A172 (cell line): ENCODE measurements at regions not wholly inside any gene's neighbourhood (a gene's known extent, or its start where the extent isn't known, plus 50 kb on each side); places are given as distances from the start of the nearest gene placed in this dataset.
"Not testable (repeated sequence)": the region's sequence is repeated elsewhere in the genome, so short reads cannot be mapped to it uniquely, and the experiment has no call there.

Experiments
- DNase-seq: peaks from one replicate; pipeline ENCODE4 v3.0.0-alpha.2; 2015; ENCODE audit warnings: low spot score

DNA sequence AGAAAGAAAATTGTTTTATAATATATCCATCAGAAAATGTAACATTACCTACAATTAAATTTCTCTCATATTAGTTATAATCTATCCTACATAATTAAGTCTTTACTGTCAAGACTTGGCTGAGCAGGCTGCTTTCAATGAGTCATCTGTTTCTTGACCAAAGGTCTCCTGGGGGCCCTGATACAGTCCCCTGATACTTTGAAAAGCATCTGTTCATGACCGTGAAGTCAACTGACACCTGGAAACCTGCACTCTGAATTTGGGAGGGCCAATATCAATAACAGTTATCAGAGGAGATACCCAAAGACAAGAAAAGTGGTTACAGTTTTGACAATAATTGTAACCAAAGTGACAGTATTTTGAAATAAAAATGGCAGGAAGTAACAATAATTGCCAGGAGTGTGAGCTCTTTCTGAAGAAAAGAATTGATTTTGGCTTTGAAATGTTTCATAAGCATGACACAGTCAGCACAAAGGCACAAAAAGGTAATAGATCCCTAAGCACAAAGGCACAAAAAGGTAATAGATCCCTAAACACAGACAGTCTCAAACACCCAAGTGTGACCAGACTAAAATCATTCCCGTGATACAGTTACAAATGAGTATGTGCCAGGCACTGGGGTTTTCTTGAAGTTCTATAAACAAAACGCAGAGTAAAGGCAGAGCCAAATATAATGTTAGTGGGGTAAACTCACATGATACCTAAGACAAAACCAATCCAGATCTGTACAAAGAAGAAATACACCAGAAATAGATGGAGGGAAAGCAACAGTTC, 260.7 kb downstream of the PLOD2 start:
- DNase-seq = no peak

DNA sequence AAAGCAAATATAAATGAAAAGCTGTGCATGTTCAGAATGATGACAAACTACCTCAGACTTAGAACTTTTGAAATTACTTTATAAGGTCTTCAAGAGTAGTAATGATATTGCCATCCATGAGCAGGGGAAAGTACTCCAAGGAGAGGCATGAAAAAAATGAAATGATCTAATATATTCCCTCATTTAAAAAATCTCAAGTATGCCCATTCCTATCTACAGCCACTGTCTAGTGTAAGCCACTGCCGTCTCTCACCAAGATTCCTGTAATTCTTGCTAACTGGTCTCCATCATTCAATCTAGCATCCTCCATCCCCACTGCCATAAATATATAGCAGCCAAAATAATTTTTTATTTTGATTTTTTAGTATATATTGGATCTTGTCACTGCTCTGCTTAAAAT, 258.8 kb downstream of the PLOD2 start:
- no peak for DNase-seq

DNA sequence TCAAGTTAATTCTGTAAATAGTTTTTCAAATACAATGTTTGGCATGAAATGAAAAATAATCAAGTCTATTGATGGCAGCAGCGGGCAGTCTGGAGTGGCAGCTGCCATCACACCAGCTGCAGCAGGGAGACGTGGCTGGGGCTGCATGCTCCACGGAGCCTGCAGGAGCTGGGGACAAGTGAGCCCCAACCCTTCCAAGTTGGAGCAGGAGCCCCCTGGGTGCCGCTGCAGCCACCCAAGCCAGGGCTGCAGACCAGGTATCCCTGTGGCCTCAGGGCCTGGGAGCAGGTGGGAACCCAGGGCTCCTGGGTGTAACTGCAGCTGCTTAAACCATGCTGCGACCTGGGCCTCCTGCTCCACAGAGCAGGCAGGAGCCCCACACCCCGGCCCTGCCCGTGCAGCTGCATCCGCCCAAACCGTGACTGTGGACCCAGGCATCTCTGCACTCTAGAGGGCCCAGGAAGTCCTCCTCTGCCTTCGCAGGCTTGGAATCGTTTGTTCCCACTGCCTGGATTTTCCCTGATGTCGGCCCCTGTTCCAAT, 257.4 kb downstream of the PLOD2 start:
- no peak for DNase-seq

DNA sequence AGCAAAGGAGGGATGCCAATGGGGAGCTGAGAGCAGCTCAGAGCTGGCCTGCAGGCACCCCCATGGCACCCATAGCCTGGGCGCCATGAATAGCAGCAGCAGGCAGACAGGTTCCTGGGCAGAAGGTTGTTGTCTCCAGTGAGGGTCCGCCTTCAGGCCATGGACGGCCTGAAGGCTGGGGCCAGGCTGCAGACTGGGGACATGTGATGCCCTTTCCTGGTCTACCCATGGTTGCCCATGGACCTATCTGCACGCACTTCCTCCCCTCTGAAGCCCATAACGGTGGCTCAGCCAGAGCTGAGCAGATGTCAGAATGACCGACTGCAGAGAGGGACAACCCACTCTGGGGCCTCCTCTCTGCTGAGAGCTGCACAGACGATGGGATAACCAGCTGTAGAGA, 256.8 kb downstream of the PLOD2 start:
- no peak for DNase-seq

DNA sequence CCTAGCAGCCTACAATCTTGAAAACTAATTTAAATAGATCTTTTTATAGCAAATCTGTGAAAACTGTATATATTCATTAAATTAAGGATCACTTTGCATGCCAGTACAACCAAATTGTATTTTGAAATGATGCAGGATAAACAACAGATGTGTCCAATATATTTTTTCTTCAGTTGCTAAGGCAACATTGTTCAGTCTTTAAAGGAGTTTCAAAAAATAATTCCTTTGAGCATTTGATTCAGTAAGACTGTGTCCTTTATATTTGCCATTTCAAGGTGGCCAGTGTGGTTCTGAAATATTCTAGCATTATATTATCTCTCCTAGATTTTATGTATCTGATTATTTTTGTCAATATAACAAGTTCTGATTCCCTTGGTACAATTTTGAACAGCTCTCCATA, 254.7 kb downstream of the PLOD2 start:
- DNase-seq = no peak

DNA sequence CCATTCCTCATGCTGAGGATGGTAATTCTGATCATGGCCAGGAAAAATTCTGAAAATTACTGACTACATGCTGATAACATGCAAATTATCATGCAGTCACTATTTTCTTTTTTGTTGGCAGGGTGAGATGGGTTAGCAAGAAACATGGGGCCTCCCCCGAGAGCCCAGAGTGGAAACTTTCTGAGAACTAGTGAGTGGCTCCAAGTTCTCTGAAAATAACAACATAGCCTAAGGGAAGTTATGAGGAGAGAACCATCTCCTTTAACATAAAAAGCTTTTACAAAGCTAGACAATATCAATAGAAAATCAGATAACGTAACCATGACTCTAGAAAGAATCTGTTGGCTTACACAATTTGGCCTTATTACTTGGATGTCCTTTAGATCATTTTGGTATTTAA, 254.2 kb downstream of the PLOD2 start:
- DNase-seq = no peak

DNA sequence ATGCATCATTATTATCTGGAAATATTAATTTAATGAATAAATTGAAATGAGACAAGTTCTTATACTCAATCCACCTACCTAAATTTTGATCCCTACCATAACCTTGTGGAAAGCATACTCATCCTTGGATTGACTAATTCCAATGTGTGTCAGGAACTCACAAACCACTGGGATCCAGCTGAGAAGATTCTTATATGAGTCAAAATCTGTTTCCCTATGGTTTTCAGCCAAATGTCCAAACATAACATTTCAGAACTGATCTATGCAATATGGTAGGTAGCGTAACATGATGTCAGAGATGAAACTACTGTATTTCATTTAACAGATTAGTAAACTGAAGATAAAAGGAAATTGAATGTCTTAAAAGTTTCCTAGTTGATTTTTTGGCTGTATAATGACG, 250.0 kb downstream of the PLOD2 start:
- DNase-seq = no peak

DNA sequence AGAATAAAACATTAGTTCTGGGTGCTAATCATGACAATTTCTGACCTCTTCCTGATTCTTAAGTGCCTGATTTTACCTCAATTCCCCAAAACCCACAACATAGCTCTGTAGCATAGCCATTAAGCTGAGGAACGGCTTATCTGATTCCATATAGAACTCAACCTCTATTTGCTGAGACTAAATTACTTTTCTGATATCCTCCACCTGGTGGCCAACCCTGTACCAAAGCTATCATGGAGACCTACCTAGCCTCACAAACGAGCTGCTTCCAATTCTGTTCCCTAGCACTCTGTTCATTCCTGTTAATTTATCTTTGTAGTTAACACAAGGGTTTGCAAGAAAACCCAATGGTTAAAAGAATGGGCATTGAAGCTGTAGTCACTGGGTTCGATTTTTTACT, 245.2 kb downstream of the PLOD2 start:
- DNase-seq = no peak

DNA sequence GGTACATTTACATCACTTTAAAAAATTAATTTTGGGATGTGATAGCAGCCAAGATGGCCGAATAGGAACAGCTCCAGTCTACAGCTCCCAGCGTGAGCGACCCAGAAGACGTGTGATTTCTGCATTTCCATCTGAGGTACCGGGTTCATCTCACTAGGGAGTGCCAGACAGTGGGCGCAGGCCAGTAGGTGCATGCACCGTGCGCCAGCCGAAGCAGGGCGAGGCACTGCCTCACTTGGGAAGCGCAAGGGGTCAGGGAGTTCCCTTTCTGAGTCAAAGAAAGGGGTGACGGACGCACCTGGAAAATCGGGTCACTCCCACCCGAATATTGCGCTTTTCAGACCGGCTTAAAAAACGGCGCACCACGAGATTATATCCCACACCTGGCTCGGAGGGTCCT, 233.2 kb downstream of the PLOD2 start:
- not testable (repeated sequence) for DNase-seq

DNA sequence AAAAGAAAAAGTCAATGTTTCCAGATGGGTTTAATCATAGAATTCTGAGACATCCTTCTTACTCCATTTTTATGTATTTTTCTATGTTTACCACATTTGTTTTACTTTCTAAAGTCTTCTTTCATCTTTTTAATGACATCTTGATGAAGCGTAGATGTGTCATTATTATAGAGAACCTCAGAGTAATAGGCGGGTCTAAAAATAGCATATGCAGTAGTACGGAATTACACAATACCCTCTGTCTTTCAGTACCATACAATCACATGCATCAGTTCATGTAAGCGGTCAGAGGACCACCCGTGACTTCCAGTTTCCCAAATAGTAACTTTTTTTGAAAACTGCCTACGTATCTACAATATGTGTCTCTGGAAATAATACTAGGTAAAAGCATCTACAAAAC, 224.0 kb downstream of the PLOD2 start:
- DNase-seq = no peak

DNA sequence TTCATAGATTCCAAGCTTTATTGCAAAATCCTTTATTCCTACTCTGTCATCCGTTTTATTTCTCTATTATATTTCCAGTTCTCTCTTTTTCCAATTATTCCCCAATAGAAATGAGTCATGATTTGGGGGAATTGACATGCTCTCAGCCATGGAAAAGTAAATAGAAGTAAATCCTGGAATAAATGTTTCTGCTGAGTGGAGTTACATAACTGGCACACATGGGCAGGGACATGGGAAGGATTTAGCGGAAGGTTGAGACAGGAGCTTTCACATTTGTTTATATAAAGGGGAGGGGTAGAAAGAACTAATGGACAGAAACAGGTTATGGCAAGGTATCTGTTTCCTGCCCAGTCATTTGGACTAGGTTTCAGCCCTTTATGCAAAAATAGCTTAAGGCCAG, 221.6 kb downstream of the PLOD2 start:
- DNase-seq = no peak

DNA sequence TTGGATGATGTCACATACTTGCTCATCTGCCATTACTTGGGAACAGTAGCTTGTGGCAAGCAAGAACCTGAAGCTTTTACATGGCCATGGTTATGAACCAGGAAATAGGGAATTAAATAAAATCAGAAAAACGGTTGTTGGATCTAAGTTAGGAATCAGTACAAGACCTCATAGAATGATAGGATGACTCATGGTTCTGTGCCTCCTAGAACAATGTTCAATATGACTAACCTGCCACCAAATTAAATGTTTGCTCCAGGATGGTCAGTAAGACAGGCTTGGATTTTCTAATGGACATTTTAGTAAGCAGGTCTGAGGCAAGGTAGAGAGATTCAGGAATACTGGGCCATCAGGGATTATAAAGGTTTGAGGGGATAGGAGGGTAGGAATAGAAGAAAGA, 218.9 kb downstream of the PLOD2 start:
- DNase-seq = no peak

DNA sequence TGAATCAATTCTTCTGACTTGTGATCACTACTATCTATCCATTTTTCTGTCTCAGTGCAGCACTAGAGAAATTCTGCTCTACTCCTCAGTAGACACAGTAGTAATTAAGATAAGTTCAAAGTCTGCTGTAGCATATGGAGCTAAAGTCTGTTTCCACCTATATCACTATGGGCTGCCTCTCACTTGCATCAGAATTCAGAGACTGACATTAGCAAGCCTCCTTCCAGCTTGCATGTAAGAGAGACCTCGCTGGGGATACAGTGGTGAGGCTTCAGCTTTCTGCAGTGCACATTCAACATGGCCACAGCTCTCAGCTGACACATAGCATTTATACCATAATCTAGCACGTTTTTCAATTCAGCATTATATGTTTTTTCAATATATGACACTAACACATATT, 217.0 kb downstream of the PLOD2 start:
- DNase-seq = no peak

DNA sequence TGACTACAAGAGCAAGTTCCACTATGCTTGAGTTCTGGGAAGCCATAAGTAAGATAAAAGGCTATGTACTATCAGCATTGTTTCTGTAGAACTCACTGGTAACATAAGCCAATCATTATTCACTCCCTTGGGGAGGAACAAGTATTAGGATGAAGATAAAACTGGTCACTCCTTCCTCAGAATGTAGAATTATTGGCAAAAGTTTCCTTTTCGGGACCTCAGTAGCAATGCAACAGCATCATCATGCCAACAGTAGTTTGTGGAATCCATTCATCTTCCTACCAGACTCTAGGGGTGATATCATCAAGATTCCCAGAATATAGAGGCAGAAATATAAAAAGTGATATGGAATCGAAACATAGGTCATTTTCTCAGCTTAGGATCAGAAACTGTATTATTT, 209.5 kb downstream of the PLOD2 start:
- DNase-seq = no peak

DNA sequence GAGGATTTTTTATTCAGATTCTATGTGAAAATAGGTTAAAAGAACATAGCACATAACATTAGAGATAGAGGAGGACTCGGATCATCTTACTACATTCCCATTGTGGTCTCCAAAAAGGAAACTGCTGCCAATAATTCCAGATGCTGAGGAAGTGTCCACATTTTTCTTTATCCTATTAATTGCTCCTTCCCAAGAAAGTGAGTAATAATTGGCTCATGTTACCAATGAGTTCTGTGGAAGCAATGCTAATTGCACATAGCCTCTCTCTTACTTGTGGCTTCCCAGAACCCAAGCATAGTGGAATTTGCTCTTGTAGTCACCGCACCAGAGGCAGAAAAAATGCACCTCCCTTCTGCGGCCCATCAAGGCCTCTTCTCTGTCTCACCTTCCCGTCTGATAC, 208.4 kb downstream of the PLOD2 start:
- peak; percentile 22 for DNase-seq

DNA sequence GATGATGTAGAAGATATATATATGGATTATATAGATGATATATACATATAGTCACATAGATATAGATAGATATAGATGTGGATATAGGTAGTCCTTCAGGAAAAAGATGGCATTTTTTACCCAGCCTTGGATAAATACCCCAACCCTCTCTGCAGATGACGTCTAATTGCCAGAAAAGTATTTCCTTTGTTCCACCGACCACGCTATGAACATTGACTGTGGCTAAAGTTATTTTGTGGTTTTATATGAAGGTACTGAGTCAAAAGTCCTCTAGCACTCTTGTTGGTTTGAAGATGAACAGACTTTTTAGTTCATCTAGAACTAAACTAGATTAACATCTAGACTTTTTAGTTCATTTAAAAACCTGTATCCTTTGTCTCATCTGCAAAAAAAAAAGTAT, 207.7 kb downstream of the PLOD2 start:
- DNase-seq = no peak

DNA sequence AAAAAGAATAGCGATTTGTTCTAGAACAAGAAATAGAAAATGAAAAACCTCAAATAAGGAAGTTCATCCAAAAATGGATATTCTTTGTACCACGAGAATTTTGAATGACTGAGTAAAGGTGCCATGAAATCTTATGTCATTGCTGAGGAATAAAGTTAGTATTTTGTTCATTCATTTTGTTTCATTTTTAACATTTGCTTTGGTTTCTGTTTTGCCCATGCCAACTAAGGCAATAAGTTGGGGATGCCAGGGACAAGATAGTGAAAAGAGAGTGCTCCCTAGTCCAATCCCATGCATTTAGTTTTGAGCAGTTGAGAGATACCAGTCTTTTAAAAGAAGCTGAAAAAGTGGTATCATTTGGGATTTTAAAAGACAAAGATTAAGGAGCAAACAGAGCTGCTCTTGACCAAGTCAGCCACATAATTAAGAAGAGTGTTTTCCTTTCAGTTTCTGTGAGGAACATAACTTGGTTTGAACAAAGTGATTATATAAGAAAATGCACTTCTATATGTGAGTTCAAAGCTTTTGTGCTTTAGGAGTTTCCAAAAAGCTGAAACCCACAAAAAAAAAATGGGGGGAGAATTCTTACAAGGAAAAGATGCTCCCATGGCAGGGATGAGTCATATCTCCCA, 201.4 kb downstream of the PLOD2 start:
- no peak for DNase-seq

DNA sequence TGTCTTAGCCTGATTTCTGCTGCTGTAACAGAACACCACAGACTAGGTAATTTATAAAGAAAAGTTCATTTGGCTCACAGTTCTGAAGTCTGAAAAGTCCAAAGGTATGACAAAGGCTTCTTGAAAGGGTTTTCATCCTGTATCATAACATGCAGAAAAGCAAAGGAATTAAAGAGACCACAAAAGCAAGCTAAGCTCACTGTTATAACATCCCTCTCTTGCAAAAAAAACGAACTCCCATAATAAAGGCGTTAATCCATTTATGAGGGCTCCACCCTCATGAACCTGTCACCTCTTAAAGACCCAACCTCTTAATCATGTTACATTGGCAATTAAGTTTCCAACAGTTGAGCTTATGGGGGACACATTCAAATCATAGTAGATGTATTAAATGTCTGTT, 197.9 kb downstream of the PLOD2 start:
- DNase-seq = no peak

DNA sequence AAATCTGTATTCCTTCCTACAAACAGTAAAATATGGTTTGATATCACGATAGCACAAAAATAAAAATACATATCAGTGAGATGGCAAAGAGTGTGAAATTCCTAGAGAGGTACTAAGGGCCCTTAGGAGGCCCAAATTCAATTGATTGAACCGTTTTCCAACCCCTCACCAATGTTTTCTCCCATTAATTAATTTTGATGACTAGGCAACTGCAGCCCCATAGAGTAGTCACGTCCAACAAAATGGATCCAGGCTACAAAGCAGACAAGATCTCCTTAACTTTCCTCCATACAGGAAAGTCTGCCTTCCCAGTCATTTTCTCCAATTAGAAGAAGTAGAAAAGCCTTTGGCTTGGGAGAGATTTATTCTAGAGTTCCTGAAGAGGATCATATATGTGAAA, 193.9 kb downstream of the PLOD2 start:
- DNase-seq = no peak

DNA sequence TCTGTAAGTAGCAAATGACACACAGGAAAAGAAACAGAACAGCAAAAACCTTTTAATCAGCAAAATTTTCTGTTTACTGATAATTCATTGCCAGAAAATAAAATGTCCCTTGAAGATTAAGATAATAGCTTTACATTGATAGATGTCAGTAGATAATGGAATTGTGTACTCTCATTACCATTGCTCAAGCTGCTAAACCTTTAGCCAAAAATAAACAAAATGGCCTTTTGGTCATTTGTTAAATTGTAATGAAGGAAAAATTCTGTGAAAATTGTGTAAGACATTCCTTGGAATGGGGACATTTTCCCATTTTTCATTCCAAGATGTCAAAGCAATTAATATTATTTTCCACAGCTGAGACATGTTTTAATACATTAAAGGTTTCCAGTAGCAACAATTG, 189.8 kb downstream of the PLOD2 start:
- no peak for DNase-seq

DNA sequence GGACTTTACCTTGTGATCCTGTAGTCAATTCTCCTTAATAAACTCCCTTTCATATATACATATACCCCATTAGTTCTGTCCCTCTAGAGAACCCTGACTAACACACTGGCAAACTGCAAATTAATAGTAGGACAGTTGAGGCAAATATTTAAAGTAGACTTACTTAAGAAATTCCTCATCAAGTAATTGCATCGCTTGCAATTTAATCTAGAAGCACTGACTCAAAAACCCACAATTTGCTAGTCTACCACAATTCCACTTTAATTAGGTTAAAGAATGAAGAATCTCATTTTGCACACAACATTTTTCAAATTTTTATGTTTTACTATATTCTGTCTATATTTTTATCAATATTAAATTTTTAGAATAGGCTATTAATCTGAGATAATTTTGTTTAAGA, 188.1 kb downstream of the PLOD2 start:
- no peak for DNase-seq

DNA sequence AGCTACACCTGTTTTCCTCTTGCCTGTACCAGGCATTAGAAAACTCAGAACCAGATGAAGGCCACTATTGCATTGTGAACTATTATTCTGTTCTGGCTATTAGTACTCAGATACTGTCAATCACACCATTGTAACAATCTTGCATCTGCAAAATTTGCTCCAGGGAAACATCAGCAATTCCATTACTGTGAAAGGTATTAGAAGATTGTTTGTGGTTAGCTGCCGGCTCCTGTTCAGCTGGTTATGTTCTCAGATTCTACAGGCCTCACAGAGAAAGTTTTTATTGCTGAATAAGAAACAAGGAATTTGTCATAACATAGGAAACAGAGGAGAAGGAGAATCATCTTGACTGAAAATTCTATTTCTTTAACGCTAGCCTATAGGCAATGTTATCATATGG, 179.9 kb downstream of the PLOD2 start:
- DNase-seq = no peak

DNA sequence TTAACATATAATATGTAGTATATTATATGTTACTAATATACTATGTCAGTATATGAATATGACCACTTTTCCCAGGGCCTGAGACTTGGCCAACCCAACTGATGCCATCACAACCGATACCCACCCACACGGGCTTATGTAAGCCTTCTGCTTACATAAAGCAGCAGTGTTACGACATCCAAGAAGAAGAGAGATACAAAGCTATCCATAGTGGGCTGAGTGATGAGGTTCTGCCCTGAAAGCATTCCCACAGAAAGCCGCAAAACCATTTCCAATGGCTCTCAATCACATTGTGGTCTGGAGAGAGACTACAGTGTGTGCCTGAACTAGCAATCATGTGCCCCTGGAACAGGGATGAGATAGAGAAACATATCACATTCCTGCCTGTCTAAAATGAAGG, 177.9 kb downstream of the PLOD2 start:
- DNase-seq = no peak
